ENCODE measurements at regions not wholly inside any gene's neighbourhood (a gene's known extent, or its start where the extent isn't known, plus 50 kb on each side); places are given as distances from the start of the nearest gene placed in this dataset.

DNA sequence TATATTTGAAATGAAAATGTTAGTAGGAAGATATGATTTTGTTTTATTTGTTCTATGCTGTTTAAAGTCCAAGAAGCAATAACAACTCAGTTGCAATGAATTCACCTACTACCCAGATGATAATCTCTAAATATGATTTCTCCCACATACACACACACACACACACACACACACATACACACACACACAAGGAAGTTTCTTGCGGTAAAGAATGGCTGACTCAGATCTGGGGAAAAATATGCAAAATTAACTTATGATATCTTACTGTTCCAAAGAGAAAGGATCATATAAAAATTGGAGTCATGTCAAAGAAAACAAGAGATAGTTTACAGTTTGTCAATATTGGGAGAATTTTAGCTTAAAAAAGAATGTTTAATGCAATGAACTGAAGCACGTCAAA is 456.7 kb downstream of the SLC16A7 start (continued):
- TF ChIP-seq, protein P1, sequence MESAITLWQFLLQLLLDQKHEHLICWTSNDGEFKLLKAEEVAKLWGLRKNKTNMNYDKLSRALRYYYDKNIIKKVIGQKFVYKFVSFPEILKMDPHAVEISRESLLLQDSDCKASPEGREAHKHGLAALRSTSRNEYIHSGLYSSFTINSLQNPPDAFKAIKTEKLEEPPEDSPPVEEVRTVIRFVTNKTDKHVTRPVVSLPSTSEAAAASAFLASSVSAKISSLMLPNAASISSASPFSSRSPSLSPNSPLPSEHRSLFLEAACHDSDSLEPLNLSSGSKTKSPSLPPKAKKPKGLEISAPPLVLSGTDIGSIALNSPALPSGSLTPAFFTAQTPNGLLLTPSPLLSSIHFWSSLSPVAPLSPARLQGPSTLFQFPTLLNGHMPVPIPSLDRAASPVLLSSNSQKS (CRISPR knock-in tag; IDR thresholded peaks at IDR 0.05) = no peak
- no peak for TF ChIP-seq CREB3 (tag; conservative IDR thresholded peaks at IDR 0.05; ENCODE audit: low read depth)
- TF ChIP-seq BHLHE40 (IDR thresholded peaks at IDR 0.05; ENCODE audit: low read length) = no peak
- no peak for TF ChIP-seq KLF10 (CRISPR knock-in tag; IDR thresholded peaks at IDR 0.05)

GRCh38 chr12:60059180-60059579 is 463.4 kb downstream of the SLC16A7 start:
- ChIA-PET CTCF (ENCODE audit: low intra/inter-chr PET ratio) (no interaction called here), POLR2A (no interaction called here)
- no peaks in the 10 kb centered on the region for H3K27me3 ChIP-seq (ENCODE audit: control insufficient read depth in 2 of 2, insufficient read depth in 2 of 2, low read length in 2 of 2)
- no peak overlapping the region for H3K27ac ChIP-seq (ENCODE audit: extremely low read depth, low read depth, low read length)
- H3K9me3 ChIP-seq (replicated peaks; ENCODE audit: control insufficient read depth, insufficient read depth, low read depth, low read length) = no peaks in the 10 kb centered on the region
- no peak for TF ChIP-seq EP400 (IDR thresholded peaks at IDR 0.05)
- TF ChIP-seq FOXP1 (CRISPR knock-in tag; IDR thresholded peaks at IDR 0.05) = no peak
- TF ChIP-seq, protein P2, sequence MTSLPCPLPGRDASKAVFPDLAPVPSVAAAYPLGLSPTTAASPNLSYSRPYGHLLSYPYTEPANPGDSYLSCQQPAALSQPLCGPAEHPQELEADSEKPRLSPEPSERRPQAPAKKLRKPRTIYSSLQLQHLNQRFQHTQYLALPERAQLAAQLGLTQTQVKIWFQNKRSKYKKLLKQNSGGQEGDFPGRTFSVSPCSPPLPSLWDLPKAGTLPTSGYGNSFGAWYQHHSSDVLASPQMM (CRISPR knock-in tag; IDR thresholded peaks at IDR 0.05) = no peak
- TF ChIP-seq CHD1 (IDR thresholded peaks at IDR 0.05; ENCODE audit: low read length) = no peak
- no peak for TF ChIP-seq ETV6 (IDR thresholded peaks at IDR 0.05; ENCODE audit: borderline replicate concordance in 1 of 2, low read depth in 2 of 2, low read length in 1 of 2)
- TF ChIP-seq ETV6 (CRISPR knock-in tag; IDR thresholded peaks at IDR 0.05; ENCODE audit: borderline replicate concordance) = no peak
- no peak for DNase-seq (ENCODE audit: extremely low read depth in 1 of 4, low spot score in 3 of 4)
- no peaks in the 10 kb centered on the region for H3K4me1 ChIP-seq (replicated peaks in 1 of 2; ENCODE audit: control insufficient read depth in 2 of 2, insufficient read depth in 2 of 2, low read length in 2 of 2)
- H3K79me2 ChIP-seq (ENCODE audit: control insufficient read depth, insufficient read depth, low read length) = no peaks in the 10 kb centered on the region
- intact Hi-C loops (cut with micrococcal nuclease) = no loop called here
- no peak overlapping the region for H3K4me3 ChIP-seq
- H3K36me3 ChIP-seq (ENCODE audit: control insufficient read depth, insufficient read depth, low read length) = no peaks in the 10 kb centered on the region
- BruUV-seq (replicated peaks) = no TSS peak
- no peaks in the 10 kb centered on the region for H4K20me1 ChIP-seq (replicated peaks; ENCODE audit: control insufficient read depth, insufficient read depth, low read length)
- no peak for FAIRE-seq
- no peak overlapping the region for H3K4me2 ChIP-seq (ENCODE audit: insufficient read depth, low read length)
- H3K9me1 ChIP-seq (ENCODE audit: control insufficient read depth, insufficient read depth, low read length) = no peaks in the 10 kb centered on the region
- no peak overlapping the region for H2AFZ ChIP-seq (ENCODE audit: low read depth, low read length)
- ATAC-seq = no peak
- H3K9ac ChIP-seq (ENCODE audit: insufficient read depth in 1 of 2, low read depth in 2 of 2, low read length in 2 of 2) = no peak overlapping the region
- in situ Hi-C loops (cut with MboI) = no loop called here

All from K562 (cell line).